ENCODE measurements at regions not wholly inside any gene's neighbourhood (a gene's known extent, or its start where the extent isn't known, plus 50 kb on each side); places are given as distances from the start of the nearest gene placed in this dataset.

GRCh38 chr10:36026081-36026480, 384.0 kb upstream of the FZD8 start:
- Histone ChIP-seq H3K4me3 (ENCODE audit: low read depth, low read length) (no peak overlapping the region), H3K4me1 (ENCODE audit: control insufficient read depth, insufficient read depth, low read length) (no peaks in the 10 kb centered on the region), H3K36me3 (ENCODE audit: control insufficient read depth, insufficient read depth, low read length) (no peaks in the 10 kb centered on the region), H3K9me3 (ENCODE audit: control insufficient read depth, insufficient read depth, low read length) (no peaks in the 10 kb centered on the region), H3K27ac (ENCODE audit: low read depth, low read length) (no peak overlapping the region), H3K27me3 (ENCODE audit: control insufficient read depth, insufficient read depth, low read length) (no peaks in the 10 kb centered on the region)
- no peak for DNase-seq (ENCODE audit: low read depth in 4 of 6, low spot score in 6 of 6)
- WGBS (ENCODE audit: insufficient coverage) = 91% methylated on average over 6 of the region's 6 CpGs

DNA sequence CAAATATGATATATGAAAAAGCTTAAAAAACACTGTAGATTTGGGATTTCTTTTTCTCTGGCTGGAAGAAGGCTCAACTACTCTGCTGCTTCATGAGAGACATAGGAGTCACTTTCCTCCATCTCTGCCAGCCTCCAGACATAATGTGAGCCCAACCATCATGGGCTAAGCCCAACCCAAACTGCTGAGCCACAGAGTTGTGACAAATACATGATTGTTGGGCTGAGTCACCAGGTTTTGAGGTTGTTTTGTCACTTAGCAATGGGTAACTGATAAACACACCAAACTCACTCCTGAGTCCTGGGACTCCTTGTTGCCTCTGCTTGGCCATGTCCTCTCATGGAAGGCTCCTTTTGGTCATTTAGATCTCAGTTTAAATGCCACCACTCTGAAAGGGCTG, 381.8 kb upstream of the FZD8 start:
- H3K4me3 ChIP-seq (ENCODE audit: low read depth, low read length) = no peak overlapping the region
- DNase-seq (ENCODE audit: low read depth in 4 of 6, low spot score in 6 of 6) = no peak
- H3K27me3 ChIP-seq (ENCODE audit: control insufficient read depth, insufficient read depth, low read length) = no peaks in the 10 kb centered on the region
- no peak overlapping the region for H3K27ac ChIP-seq (ENCODE audit: low read depth, low read length)
- H3K4me1 ChIP-seq (ENCODE audit: control insufficient read depth, insufficient read depth, low read length) = no peaks in the 10 kb centered on the region
- no peaks in the 10 kb centered on the region for H3K9me3 ChIP-seq (ENCODE audit: control insufficient read depth, insufficient read depth, low read length)
- H3K36me3 ChIP-seq (ENCODE audit: control insufficient read depth, insufficient read depth, low read length) = no peaks in the 10 kb centered on the region

- Histone ChIP-seq H3K27ac (ENCODE audit: low read depth, low read length) (no peak overlapping the region), H3K27me3 (ENCODE audit: control insufficient read depth, insufficient read depth, low read length) (no peaks in the 10 kb centered on the region), H3K36me3 (ENCODE audit: control insufficient read depth, insufficient read depth, low read length) (no peaks in the 10 kb centered on the region), H3K4me3 (ENCODE audit: low read depth, low read length) (no peak overlapping the region), H3K4me1 (ENCODE audit: control insufficient read depth, insufficient read depth, low read length) (no peaks in the 10 kb centered on the region), H3K9me3 (ENCODE audit: control insufficient read depth, insufficient read depth, low read length) (no peaks in the 10 kb centered on the region)
- 42% methylated on average over 1 of the region's 1 CpG for WGBS (ENCODE audit: insufficient coverage)
- DNase-seq (ENCODE audit: low read depth in 4 of 6, low spot score in 6 of 6) = no peak
Observed at GRCh38 chr10:36021096-36021495, 379.0 kb upstream of the FZD8 start.

DNA sequence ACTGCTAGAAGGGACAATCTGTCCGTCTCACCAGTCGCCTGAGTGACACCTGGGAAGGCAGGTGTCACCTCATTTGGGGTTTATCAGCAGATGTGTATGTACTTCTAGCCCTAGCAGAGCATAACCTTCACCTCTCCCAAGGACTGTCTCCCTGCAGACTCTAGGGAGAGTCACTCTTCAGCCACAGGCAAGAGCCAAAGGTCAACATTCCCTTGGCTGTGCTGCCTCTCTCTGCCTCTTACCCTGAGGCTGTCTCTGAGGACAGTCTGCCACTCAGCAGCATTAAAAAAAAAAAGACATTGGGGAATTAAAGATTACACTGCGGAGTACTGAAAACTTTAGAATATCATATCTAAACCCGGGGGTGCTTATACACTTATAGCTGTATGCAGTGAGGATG, 377.7 kb upstream of the FZD8 start:
- H3K27ac ChIP-seq (ENCODE audit: low read depth, low read length) = no peak overlapping the region
- no peak for DNase-seq (ENCODE audit: low read depth in 4 of 6, low spot score in 6 of 6)
- H3K4me1 ChIP-seq (ENCODE audit: control insufficient read depth, insufficient read depth, low read length) = no peaks in the 10 kb centered on the region
- H3K27me3 ChIP-seq (ENCODE audit: control insufficient read depth, insufficient read depth, low read length) = no peaks in the 10 kb centered on the region
- H3K4me3 ChIP-seq (ENCODE audit: low read depth, low read length) = no peak overlapping the region
- H3K36me3 ChIP-seq (ENCODE audit: control insufficient read depth, insufficient read depth, low read length) = no peaks in the 10 kb centered on the region
- H3K9me3 ChIP-seq (ENCODE audit: control insufficient read depth, insufficient read depth, low read length) = no peaks in the 10 kb centered on the region
- WGBS (ENCODE audit: insufficient coverage) = 94% methylated on average over 2 of the region's 4 CpGs

GRCh38 chr10:36018996-36019395, 376.9 kb upstream of the FZD8 start:
- Histone ChIP-seq H3K4me1 (ENCODE audit: control insufficient read depth, insufficient read depth, low read length) (no peaks in the 10 kb centered on the region), H3K27me3 (ENCODE audit: control insufficient read depth, insufficient read depth, low read length) (no peaks in the 10 kb centered on the region), H3K27ac (ENCODE audit: low read depth, low read length) (no peak overlapping the region), H3K36me3 (ENCODE audit: control insufficient read depth, insufficient read depth, low read length) (no peaks in the 10 kb centered on the region), H3K4me3 (ENCODE audit: low read depth, low read length) (no peak overlapping the region), H3K9me3 (ENCODE audit: control insufficient read depth, insufficient read depth, low read length) (no peaks in the 10 kb centered on the region)
- no peak for DNase-seq (ENCODE audit: low read depth in 4 of 6, low spot score in 6 of 6)
- 85% methylated on average over 4 of the region's 5 CpGs for WGBS (ENCODE audit: insufficient coverage)

DNA sequence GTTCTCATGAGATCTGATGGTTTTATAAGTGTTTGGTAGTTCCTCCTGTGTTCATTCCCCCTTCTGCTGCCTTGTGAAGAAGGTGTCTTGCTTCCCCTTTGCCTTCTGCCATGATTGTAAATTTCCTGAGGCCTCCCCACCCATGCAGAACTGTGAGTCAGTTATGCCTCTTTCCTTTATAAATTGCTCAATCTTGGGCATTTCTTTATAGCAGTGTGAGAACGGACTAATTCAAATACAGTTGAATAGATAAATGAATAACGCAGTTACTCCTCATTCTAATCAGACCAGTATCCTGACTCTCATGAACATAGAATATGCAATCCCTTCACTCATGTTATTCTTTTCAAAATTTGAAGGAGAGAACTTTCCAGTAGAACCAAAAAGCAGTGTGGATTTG, 375.0 kb upstream of the FZD8 start:
- Histone ChIP-seq H3K27ac (ENCODE audit: low read depth, low read length) (no peak overlapping the region), H3K27me3 (ENCODE audit: control insufficient read depth, insufficient read depth, low read length) (no peaks in the 10 kb centered on the region), H3K4me1 (ENCODE audit: control insufficient read depth, insufficient read depth, low read length) (no peaks in the 10 kb centered on the region), H3K4me3 (ENCODE audit: low read depth, low read length) (no peak overlapping the region), H3K36me3 (ENCODE audit: control insufficient read depth, insufficient read depth, low read length) (no peaks in the 10 kb centered on the region), H3K9me3 (ENCODE audit: control insufficient read depth, insufficient read depth, low read length) (no peaks in the 10 kb centered on the region)
- WGBS (ENCODE audit: insufficient coverage) = no CpG with 5 or more reads among the region's 2 CpGs
- no peak for DNase-seq (ENCODE audit: low read depth in 4 of 6, low spot score in 6 of 6)

DNA sequence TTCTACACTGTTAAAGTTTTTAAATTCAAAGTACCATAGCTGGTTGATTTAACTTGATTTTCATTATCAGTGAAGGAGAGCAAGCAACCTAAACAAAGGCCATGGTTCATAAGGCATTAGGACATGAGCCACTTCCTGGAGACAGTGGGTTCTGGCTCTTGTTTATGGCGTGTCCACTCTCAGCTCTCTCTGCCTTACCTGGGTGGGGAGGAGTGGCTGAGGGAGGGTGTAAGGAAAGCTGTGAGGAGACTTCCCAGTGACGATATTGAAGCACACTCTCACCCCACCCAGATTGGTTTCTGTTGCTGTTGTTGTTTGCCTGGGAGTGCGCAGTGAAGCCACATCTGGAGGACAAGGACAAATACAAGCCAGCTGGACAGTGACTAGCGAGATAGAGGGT, 365.3 kb upstream of the FZD8 start:
- Histone ChIP-seq H3K27me3 (ENCODE audit: control insufficient read depth, insufficient read depth, low read length) (no peaks in the 10 kb centered on the region), H3K36me3 (ENCODE audit: control insufficient read depth, insufficient read depth, low read length) (no peaks in the 10 kb centered on the region), H3K4me3 (ENCODE audit: low read depth, low read length) (no peak overlapping the region), H3K27ac (ENCODE audit: low read depth, low read length) (no peak overlapping the region), H3K4me1 (ENCODE audit: control insufficient read depth, insufficient read depth, low read length) (no peaks in the 10 kb centered on the region), H3K9me3 (ENCODE audit: control insufficient read depth, insufficient read depth, low read length) (no peaks in the 10 kb centered on the region)
- 86% methylated on average over 1 of the region's 4 CpGs for WGBS (ENCODE audit: insufficient coverage)
- no peak for DNase-seq (ENCODE audit: low read depth in 4 of 6, low spot score in 6 of 6)

- H3K9me3 ChIP-seq (ENCODE audit: control insufficient read depth, insufficient read depth, low read length) = no peaks in the 10 kb centered on the region
- WGBS (ENCODE audit: insufficient coverage) = 86% methylated on average over 7 of the region's 7 CpGs
- no peaks in the 10 kb centered on the region for H3K4me1 ChIP-seq (ENCODE audit: control insufficient read depth, insufficient read depth, low read length)
- DNase-seq (ENCODE audit: low read depth in 4 of 6, low spot score in 6 of 6) = no peak
- no peak overlapping the region for H3K27ac ChIP-seq (ENCODE audit: low read depth, low read length)
- no peaks in the 10 kb centered on the region for H3K36me3 ChIP-seq (ENCODE audit: control insufficient read depth, insufficient read depth, low read length)
- no peak overlapping the region for H3K4me3 ChIP-seq (ENCODE audit: low read depth, low read length)
- no peaks in the 10 kb centered on the region for H3K27me3 ChIP-seq (ENCODE audit: control insufficient read depth, insufficient read depth, low read length)
Observed at GRCh38 chr10:36003688-36004087, 361.6 kb upstream of the FZD8 start.

DNA sequence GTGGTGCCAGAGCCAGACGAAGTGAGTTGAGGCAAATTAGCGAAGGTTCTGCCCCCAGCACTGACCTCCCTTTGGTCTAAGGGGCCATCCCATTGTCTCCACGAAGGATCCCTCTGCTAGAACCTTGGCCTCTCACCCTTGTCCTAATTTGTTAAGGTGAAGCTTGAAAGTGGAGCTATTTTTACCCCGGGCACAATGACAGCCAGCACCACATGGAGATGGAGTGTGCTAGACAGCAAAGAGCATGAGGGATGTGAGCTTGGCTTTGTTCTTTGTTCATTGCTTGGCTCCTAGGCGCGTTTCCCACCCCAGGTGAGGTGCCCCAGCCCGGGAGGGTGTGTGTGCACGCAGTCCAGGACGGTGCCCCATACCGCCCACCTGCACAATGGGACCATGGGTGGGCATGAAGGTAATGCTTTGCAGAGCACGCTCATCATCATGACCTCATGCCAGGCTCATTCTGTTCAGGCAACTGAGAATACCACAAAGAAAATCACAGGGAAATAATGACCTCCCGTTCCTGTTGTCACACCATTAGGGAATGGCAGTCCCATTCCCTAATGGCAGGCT, 361.0 kb upstream of the FZD8 start:
- no peak for DNase-seq (ENCODE audit: low read depth in 4 of 6, low spot score in 6 of 6)
- no peaks in the 10 kb centered on the region for H3K9me3 ChIP-seq (ENCODE audit: control insufficient read depth, insufficient read depth, low read length)
- H3K4me3 ChIP-seq (ENCODE audit: low read depth, low read length) = no peak overlapping the region
- WGBS (ENCODE audit: insufficient coverage) = 73% methylated on average over 12 of the region's 12 CpGs
- no peak overlapping the region for H3K27ac ChIP-seq (ENCODE audit: low read depth, low read length)
- H3K27me3 ChIP-seq (ENCODE audit: control insufficient read depth, insufficient read depth, low read length) = no peaks in the 10 kb centered on the region
- no peaks in the 10 kb centered on the region for H3K4me1 ChIP-seq (ENCODE audit: control insufficient read depth, insufficient read depth, low read length)
- no peaks in the 10 kb centered on the region for H3K36me3 ChIP-seq (ENCODE audit: control insufficient read depth, insufficient read depth, low read length)

- Histone ChIP-seq H3K4me1 (ENCODE audit: control insufficient read depth, insufficient read depth, low read length) (no peaks in the 10 kb centered on the region), H3K4me3 (ENCODE audit: low read depth, low read length) (no peak overlapping the region), H3K27me3 (ENCODE audit: control insufficient read depth, insufficient read depth, low read length) (no peaks in the 10 kb centered on the region), H3K9me3 (ENCODE audit: control insufficient read depth, insufficient read depth, low read length) (no peaks in the 10 kb centered on the region), H3K36me3 (ENCODE audit: control insufficient read depth, insufficient read depth, low read length) (no peaks in the 10 kb centered on the region), H3K27ac (ENCODE audit: low read depth, low read length) (no peak overlapping the region)
- no peak for DNase-seq (ENCODE audit: low read depth in 4 of 6, low spot score in 6 of 6)
- WGBS (ENCODE audit: insufficient coverage) = no CpG with 5 or more reads among the region's 5 CpGs
Observed at GRCh38 chr10:36002445-36002844, 360.3 kb upstream of the FZD8 start.

Measured in spinal cord (tissue), 9 donors.